ENCODE measurements at regions not wholly inside any gene's neighbourhood (a gene's known extent, or its start where the extent isn't known, plus 50 kb on each side); places are given as distances from the start of the nearest gene placed in this dataset.

GRCh38 chr15:61422773-61423172, 193.7 kb upstream of the RORA start:
- no peak overlapping the region for H3K4me3 ChIP-seq (ENCODE audit: low read depth, low read length)
- no peak for DNase-seq (ENCODE audit: low read depth)
- no peak for TF ChIP-seq CTCF (conservative IDR thresholded peaks at IDR 0.05; ENCODE audit: low read depth, low read length)

GRCh38 chr15:61421938-61422337, 192.8 kb upstream of the RORA start:
- TF ChIP-seq CTCF (conservative IDR thresholded peaks at IDR 0.05; ENCODE audit: low read depth, low read length) = no peak
- H3K4me3 ChIP-seq (ENCODE audit: low read depth, low read length) = no peak overlapping the region
- DNase-seq (ENCODE audit: low read depth) = no peak

GRCh38 chr15:61421470-61421869, 192.4 kb upstream of the RORA start:
- TF ChIP-seq CTCF (conservative IDR thresholded peaks at IDR 0.05; ENCODE audit: low read depth, low read length) = no peak
- H3K4me3 ChIP-seq (ENCODE audit: low read depth, low read length) = no peak overlapping the region
- DNase-seq (ENCODE audit: low read depth) = no peak

GRCh38 chr15:61420546-61420945, 191.4 kb upstream of the RORA start:
- no peak overlapping the region for H3K4me3 ChIP-seq (ENCODE audit: low read depth, low read length)
- TF ChIP-seq CTCF (conservative IDR thresholded peaks at IDR 0.05; ENCODE audit: low read depth, low read length) = no peak
- no peak for DNase-seq (ENCODE audit: low read depth)

GRCh38 chr15:61415617-61416120, 186.6 kb upstream of the RORA start:
- TF ChIP-seq CTCF (conservative IDR thresholded peaks at IDR 0.05; ENCODE audit: low read depth, low read length) = no peak
- no peak for DNase-seq (ENCODE audit: low read depth)
- H3K4me3 ChIP-seq (ENCODE audit: low read depth, low read length) = no peak overlapping the region

GRCh38 chr15:61411902-61412510, 182.9 kb upstream of the RORA start:
- TF ChIP-seq CTCF (conservative IDR thresholded peaks at IDR 0.05; ENCODE audit: low read depth, low read length) = no peak
- no peak overlapping the region for H3K4me3 ChIP-seq (ENCODE audit: low read depth, low read length)
- DNase-seq (ENCODE audit: low read depth) = peak; percentile 9

GRCh38 chr15:61410662-61411061, 181.6 kb upstream of the RORA start:
- no peak for TF ChIP-seq CTCF (conservative IDR thresholded peaks at IDR 0.05; ENCODE audit: low read depth, low read length)
- H3K4me3 ChIP-seq (ENCODE audit: low read depth, low read length) = no peak overlapping the region

More at GRCh38 chr15:61410662-61411061, 181.6 kb upstream of the RORA start:
- no peak for DNase-seq (ENCODE audit: low read depth)

All from choroid plexus epithelial cell (primary cell).